ENCODE measurements at regions not wholly inside any gene's neighbourhood (a gene's known extent, or its start where the extent isn't known, plus 50 kb on each side); places are given as distances from the start of the nearest gene placed in this dataset.
A peak's percentile ranks its signal among the peaks of the same experiment; 100 is the strongest.

GRCh38 chr4:170259631-170260153 lies 169.9 kb upstream of the AADAT start:
- TF ChIP-seq CTCF (IDR thresholded peaks at IDR 0.05; ENCODE audit: insufficient read depth, low read length) (peak; percentile 80), POLR2AphosphoS5 (IDR thresholded peaks at IDR 0.05; ENCODE audit: low read depth) (no peak), SPI1 (IDR thresholded peaks at IDR 0.05; ENCODE audit: borderline replicate concordance, low read depth) (no peak), REST (IDR thresholded peaks at IDR 0.05; ENCODE audit: insufficient replicate concordance, low read depth) (no peak)

Measured in HL-60 (cell line).